ENCODE measurements at regions not wholly inside any gene's neighbourhood (a gene's known extent, or its start where the extent isn't known, plus 50 kb on each side); places are given as distances from the start of the nearest gene placed in this dataset.

- TF ChIP-seq CTCF (conservative IDR thresholded peaks at IDR 0.05 in 1 of 2, IDR thresholded peaks at IDR 0.05 in 1 of 2; ENCODE audit: low read depth in 1 of 2, low read length in 2 of 2) (no peak), EZH2 (IDR thresholded peaks at IDR 0.05; ENCODE audit: low read length, missing control alignments) (no peak)
These were observed 265.1 kb upstream of the DAB2 start for GRCh38 chr5:39689919-39690318.

Measured in fibroblast of lung (primary cell).